Ishikawa (cell line): ENCODE measurements at regions not wholly inside any gene's neighbourhood (a gene's known extent, or its start where the extent isn't known, plus 50 kb on each side); places are given as distances from the start of the nearest gene placed in this dataset.

Experiments used
- CEBPB ChIP-seq: IDR thresholded peaks from 2 replicates; pipeline ENCODE4 v1.6.1; 2012
- CREB1 ChIP-seq: IDR thresholded peaks from 2 replicates; pipeline ENCODE4 v1.6.1; 2012; ENCODE audit warnings: low read depth
- EGR1 ChIP-seq: IDR thresholded peaks from 2 replicates; pipeline ENCODE4 v1.6.1; 2012
- EP300 ChIP-seq: IDR thresholded peaks from 2 replicates; pipeline ENCODE4 v1.6.1; 2012; ENCODE audit warnings: borderline replicate concordance
- FOXM1 ChIP-seq: IDR thresholded peaks from 2 replicates; pipeline ENCODE4 v1.6.1; 2012; ENCODE audit warnings: low read depth, borderline replicate concordance
- MAX ChIP-seq: IDR thresholded peaks from 2 replicates; pipeline ENCODE4 v1.6.1; 2012
- NFIC ChIP-seq: IDR thresholded peaks from 2 replicates; pipeline ENCODE4 v1.6.1; 2012
- RAD21 ChIP-seq: IDR thresholded peaks from 2 replicates; pipeline ENCODE4 v1.6.1; 2012; ENCODE audit warnings: low read depth
- TAF1 ChIP-seq: IDR thresholded peaks from 2 replicates; pipeline ENCODE4 v1.6.1; 2012; ENCODE audit warnings: low read depth, mild to moderate bottlenecking
- TCF12 ChIP-seq: IDR thresholded peaks from 2 replicates; pipeline ENCODE4 v1.6.1; 2012; ENCODE audit warnings: low read depth
- TEAD4 ChIP-seq: IDR thresholded peaks from 2 replicates; pipeline ENCODE4 v1.6.1; 2012
- YY1 ChIP-seq: IDR thresholded peaks from 2 replicates; pipeline ENCODE4 v1.6.1; 2012; ENCODE audit warnings: low read depth
- ZBTB7A ChIP-seq: IDR thresholded peaks from 2 replicates; pipeline ENCODE4 v1.6.1; 2012; ENCODE audit warnings: low read depth
- TF ChIP-seq, protein P1 (sequence below): IDR thresholded peaks from 2 replicates; pipeline ENCODE4 v1.6.1; 2012; ENCODE audit warnings: low read depth, mild to moderate bottlenecking
- TF ChIP-seq, protein P2 (sequence below): IDR thresholded peaks from 2 replicates; pipeline ENCODE4 v1.6.1; 2012

- TF ChIP-seq YY1 = no peak
- no peak for TF ChIP-seq CREB1
- TF ChIP-seq, protein P1, sequence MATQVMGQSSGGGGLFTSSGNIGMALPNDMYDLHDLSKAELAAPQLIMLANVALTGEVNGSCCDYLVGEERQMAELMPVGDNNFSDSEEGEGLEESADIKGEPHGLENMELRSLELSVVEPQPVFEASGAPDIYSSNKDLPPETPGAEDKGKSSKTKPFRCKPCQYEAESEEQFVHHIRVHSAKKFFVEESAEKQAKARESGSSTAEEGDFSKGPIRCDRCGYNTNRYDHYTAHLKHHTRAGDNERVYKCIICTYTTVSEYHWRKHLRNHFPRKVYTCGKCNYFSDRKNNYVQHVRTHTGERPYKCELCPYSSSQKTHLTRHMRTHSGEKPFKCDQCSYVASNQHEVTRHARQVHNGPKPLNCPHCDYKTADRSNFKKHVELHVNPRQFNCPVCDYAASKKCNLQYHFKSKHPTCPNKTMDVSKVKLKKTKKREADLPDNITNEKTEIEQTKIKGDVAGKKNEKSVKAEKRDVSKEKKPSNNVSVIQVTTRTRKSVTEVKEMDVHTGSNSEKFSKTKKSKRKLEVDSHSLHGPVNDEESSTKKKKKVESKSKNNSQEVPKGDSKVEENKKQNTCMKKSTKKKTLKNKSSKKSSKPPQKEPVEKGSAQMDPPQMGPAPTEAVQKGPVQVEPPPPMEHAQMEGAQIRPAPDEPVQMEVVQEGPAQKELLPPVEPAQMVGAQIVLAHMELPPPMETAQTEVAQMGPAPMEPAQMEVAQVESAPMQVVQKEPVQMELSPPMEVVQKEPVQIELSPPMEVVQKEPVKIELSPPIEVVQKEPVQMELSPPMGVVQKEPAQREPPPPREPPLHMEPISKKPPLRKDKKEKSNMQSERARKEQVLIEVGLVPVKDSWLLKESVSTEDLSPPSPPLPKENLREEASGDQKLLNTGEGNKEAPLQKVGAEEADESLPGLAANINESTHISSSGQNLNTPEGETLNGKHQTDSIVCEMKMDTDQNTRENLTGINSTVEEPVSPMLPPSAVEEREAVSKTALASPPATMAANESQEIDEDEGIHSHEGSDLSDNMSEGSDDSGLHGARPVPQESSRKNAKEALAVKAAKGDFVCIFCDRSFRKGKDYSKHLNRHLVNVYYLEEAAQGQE = no peak
- no peak for TF ChIP-seq RAD21
- TF ChIP-seq EGR1 = no peak
- TF ChIP-seq EP300 = no peak
- no peak for TF ChIP-seq TAF1
- no peak for TF ChIP-seq MAX
- TF ChIP-seq TCF12 = no peak
- TF ChIP-seq ZBTB7A = no peak
- TF ChIP-seq, protein P2, sequence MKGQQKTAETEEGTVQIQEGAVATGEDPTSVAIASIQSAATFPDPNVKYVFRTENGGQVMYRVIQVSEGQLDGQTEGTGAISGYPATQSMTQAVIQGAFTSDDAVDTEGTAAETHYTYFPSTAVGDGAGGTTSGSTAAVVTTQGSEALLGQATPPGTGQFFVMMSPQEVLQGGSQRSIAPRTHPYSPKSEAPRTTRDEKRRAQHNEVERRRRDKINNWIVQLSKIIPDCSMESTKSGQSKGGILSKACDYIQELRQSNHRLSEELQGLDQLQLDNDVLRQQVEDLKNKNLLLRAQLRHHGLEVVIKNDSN = no peak
- no peak for TF ChIP-seq NFIC
- TF ChIP-seq TEAD4 = no peak
- no peak for TF ChIP-seq CEBPB
- no peak for TF ChIP-seq FOXM1
These were observed 170.8 kb upstream of the RAI2 start for GRCh38 chrX:18031726-18032375.

- TF ChIP-seq CEBPB (no peak), NFIC (no peak), TEAD4 (no peak), CREB1 (no peak)
These were observed 165.1 kb upstream of the RAI2 start for GRCh38 chrX:18026166-18026565.

DNA sequence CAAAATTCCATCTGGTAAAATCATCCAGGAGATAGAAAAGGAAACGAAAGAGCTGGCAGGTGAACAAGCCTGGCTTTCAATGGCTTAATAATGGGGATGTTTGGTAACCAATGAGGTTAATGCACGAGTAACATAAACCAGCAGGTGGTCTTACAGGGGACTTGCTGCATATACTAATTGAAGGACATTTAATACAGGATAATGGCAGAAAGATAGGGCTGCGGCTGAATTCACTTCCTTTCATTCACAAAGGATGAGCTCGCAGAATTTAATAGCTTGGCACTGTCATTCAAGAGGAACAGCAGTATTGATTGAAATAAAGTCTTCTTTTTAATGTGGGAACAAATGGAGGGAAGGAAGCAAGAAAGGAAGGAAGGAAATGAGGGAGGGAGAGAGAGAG is 156.3 kb upstream of the RAI2 start:
- TF ChIP-seq, protein P2 = no peak
- TF ChIP-seq MAX (no peak), EP300 (no peak), NFIC (no peak), CEBPB (no peak), RAD21 (no peak), CREB1 (no peak), TAF1 (no peak), ZBTB7A (no peak), YY1 (no peak), TCF12 (no peak), EGR1 (no peak)

GRCh38 chrX:18016941-18017340 is 155.8 kb upstream of the RAI2 start:
- TF ChIP-seq EGR1 = no peak

- no peak for TF ChIP-seq ZBTB7A
- no peak for TF ChIP-seq EGR1
- no peak for TF ChIP-seq CREB1
- no peak for TF ChIP-seq RAD21
- no peak for TF ChIP-seq FOXM1
- TF ChIP-seq TEAD4 = no peak
- TF ChIP-seq, protein P1 = no peak
- TF ChIP-seq EP300 = no peak
- no peak for TF ChIP-seq CEBPB
- no peak for TF ChIP-seq NFIC
- no peak for TF ChIP-seq TAF1
- TF ChIP-seq MAX = no peak
- TF ChIP-seq, protein P2 = no peak
- no peak for TF ChIP-seq TCF12
- TF ChIP-seq YY1 = no peak
These were observed 149.2 kb upstream of the RAI2 start for GRCh38 chrX:18010253-18010652.

GRCh38 chrX:18003876-18004275 is 142.8 kb upstream of the RAI2 start:
- TF ChIP-seq YY1 = no peak
- no peak for TF ChIP-seq MAX
- TF ChIP-seq RAD21 = no peak
- TF ChIP-seq NFIC = no peak
- TF ChIP-seq, protein P2 = no peak
- no peak for TF ChIP-seq EGR1
- TF ChIP-seq FOXM1 = no peak
- no peak for TF ChIP-seq TCF12
- TF ChIP-seq CEBPB = no peak
- no peak for TF ChIP-seq TAF1
- no peak for TF ChIP-seq EP300
- TF ChIP-seq ZBTB7A = no peak
- TF ChIP-seq, protein P1 = no peak
- TF ChIP-seq TEAD4 = no peak
- TF ChIP-seq CREB1 = no peak
